ENCODE measurements at regions not wholly inside any gene's neighbourhood (a gene's known extent, or its start where the extent isn't known, plus 50 kb on each side); places are given as distances from the start of the nearest gene placed in this dataset.

GRCh38 chr13:21850013-21851006 is 179.4 kb downstream of the FGF9 start:
- DNase-seq (ENCODE audit: low read depth in 6 of 9, low spot score in 9 of 9), result no peak
- Histone ChIP-seq H3K9me3 (ENCODE audit: control insufficient read depth in 2 of 2, insufficient read depth in 1 of 2, low read length in 1 of 2) (no peaks in the 10 kb centered on the region), H3K27me3 (ENCODE audit: control insufficient read depth in 2 of 2, insufficient read depth in 1 of 2, low read length in 1 of 2) (no peaks in the 10 kb centered on the region), H3K27ac (ENCODE audit: low read depth in 1 of 2, low read length in 1 of 2) (no peak overlapping the region), H3K4me3 (ENCODE audit: low read length in 2 of 2) (no peak overlapping the region), H3K4me1 (ENCODE audit: control insufficient read depth in 2 of 2, insufficient read depth in 2 of 2, low read length in 2 of 2) (no peaks in the 10 kb centered on the region), H3K36me3 (ENCODE audit: control insufficient read depth in 2 of 2, insufficient read depth in 2 of 2, low read length in 1 of 2) (no peaks in the 10 kb centered on the region)
- 75% methylated on average over 11 of the region's 11 CpGs for WGBS

GRCh38 chr13:21852043-21852442 is 181.2 kb downstream of the FGF9 start:
- Histone ChIP-seq H3K9me3 (ENCODE audit: control insufficient read depth in 2 of 2, insufficient read depth in 1 of 2, low read length in 1 of 2) (no peaks in the 10 kb centered on the region), H3K4me1 (ENCODE audit: control insufficient read depth in 2 of 2, insufficient read depth in 2 of 2, low read length in 2 of 2) (no peaks in the 10 kb centered on the region), H3K27ac (ENCODE audit: low read depth in 1 of 2, low read length in 1 of 2) (no peak overlapping the region), H3K4me3 (ENCODE audit: low read length in 2 of 2) (no peak overlapping the region), H3K36me3 (ENCODE audit: control insufficient read depth in 2 of 2, insufficient read depth in 2 of 2, low read length in 1 of 2) (no peaks in the 10 kb centered on the region), H3K27me3 (ENCODE audit: control insufficient read depth in 2 of 2, insufficient read depth in 1 of 2, low read length in 1 of 2) (no peaks in the 10 kb centered on the region)
- 90% methylated on average over 1 of the region's 1 CpG for WGBS
- DNase-seq (ENCODE audit: low read depth in 6 of 9, low spot score in 9 of 9), result no peak

- WGBS, result 94% methylated on average over 1 of the region's 1 CpG
Observed at GRCh38 chr13:21853779-21854178, 182.9 kb downstream of the FGF9 start.

GRCh38 chr13:21868823-21869222 is 197.9 kb downstream of the FGF9 start:
- Histone ChIP-seq H3K27me3 (ENCODE audit: control insufficient read depth in 2 of 2, insufficient read depth in 1 of 2, low read length in 1 of 2) (no peaks in the 10 kb centered on the region), H3K4me3 (ENCODE audit: low read length in 2 of 2) (no peak overlapping the region), H3K36me3 (ENCODE audit: control insufficient read depth in 2 of 2, insufficient read depth in 2 of 2, low read length in 1 of 2) (no peaks in the 10 kb centered on the region), H3K4me1 (ENCODE audit: control insufficient read depth in 2 of 2, insufficient read depth in 2 of 2, low read length in 2 of 2) (no peaks in the 10 kb centered on the region), H3K9me3 (ENCODE audit: control insufficient read depth in 2 of 2, insufficient read depth in 1 of 2, low read length in 1 of 2) (no peaks in the 10 kb centered on the region), H3K27ac (ENCODE audit: low read depth in 1 of 2, low read length in 1 of 2) (no peak overlapping the region)
- DNase-seq (ENCODE audit: low read depth in 6 of 9, low spot score in 9 of 9), result no peak

More at GRCh38 chr13:21853779-21854178, 182.9 kb downstream of the FGF9 start:
- no peaks in the 10 kb centered on the region for H3K4me1 ChIP-seq (ENCODE audit: control insufficient read depth in 2 of 2, insufficient read depth in 2 of 2, low read length in 2 of 2)
- no peaks in the 10 kb centered on the region for H3K27me3 ChIP-seq (ENCODE audit: control insufficient read depth in 2 of 2, insufficient read depth in 1 of 2, low read length in 1 of 2)
- H3K27ac ChIP-seq (ENCODE audit: low read depth in 1 of 2, low read length in 1 of 2), result no peak overlapping the region
- DNase-seq (ENCODE audit: low read depth in 6 of 9, low spot score in 9 of 9), result no peak
- no peaks in the 10 kb centered on the region for H3K9me3 ChIP-seq (ENCODE audit: control insufficient read depth in 2 of 2, insufficient read depth in 1 of 2, low read length in 1 of 2)
- no peak overlapping the region for H3K4me3 ChIP-seq (ENCODE audit: low read length in 2 of 2)
- no peaks in the 10 kb centered on the region for H3K36me3 ChIP-seq (ENCODE audit: control insufficient read depth in 2 of 2, insufficient read depth in 2 of 2, low read length in 1 of 2)

- H3K27ac ChIP-seq (ENCODE audit: low read depth in 1 of 2, low read length in 1 of 2), result no peak overlapping the region
- no peaks in the 10 kb centered on the region for H3K4me1 ChIP-seq (ENCODE audit: control insufficient read depth in 2 of 2, insufficient read depth in 2 of 2, low read length in 2 of 2)
- no peaks in the 10 kb centered on the region for H3K27me3 ChIP-seq (ENCODE audit: control insufficient read depth in 2 of 2, insufficient read depth in 1 of 2, low read length in 1 of 2)
- no peaks in the 10 kb centered on the region for H3K9me3 ChIP-seq (ENCODE audit: control insufficient read depth in 2 of 2, insufficient read depth in 1 of 2, low read length in 1 of 2)
- DNase-seq (ENCODE audit: low read depth in 6 of 9, low spot score in 9 of 9), result no peak
- H3K4me3 ChIP-seq (ENCODE audit: low read length in 2 of 2), result no peak overlapping the region
- H3K36me3 ChIP-seq (ENCODE audit: control insufficient read depth in 2 of 2, insufficient read depth in 2 of 2, low read length in 1 of 2), result no peaks in the 10 kb centered on the region
- 87% methylated on average over 7 of the region's 7 CpGs for WGBS
Observed at GRCh38 chr13:21871382-21871781, 200.5 kb downstream of the FGF9 start.

- Histone ChIP-seq H3K27ac (ENCODE audit: low read depth in 1 of 2, low read length in 1 of 2) (no peak overlapping the region), H3K36me3 (ENCODE audit: control insufficient read depth in 2 of 2, insufficient read depth in 2 of 2, low read length in 1 of 2) (no peaks in the 10 kb centered on the region), H3K27me3 (ENCODE audit: control insufficient read depth in 2 of 2, insufficient read depth in 1 of 2, low read length in 1 of 2) (no peaks in the 10 kb centered on the region), H3K9me3 (ENCODE audit: control insufficient read depth in 2 of 2, insufficient read depth in 1 of 2, low read length in 1 of 2) (no peaks in the 10 kb centered on the region), H3K4me3 (ENCODE audit: low read length in 2 of 2) (no peak overlapping the region), H3K4me1 (ENCODE audit: control insufficient read depth in 2 of 2, insufficient read depth in 2 of 2, low read length in 2 of 2) (no peaks in the 10 kb centered on the region)
- no peak for DNase-seq (ENCODE audit: low read depth in 6 of 9, low spot score in 9 of 9)
- 83% methylated on average over 5 of the region's 5 CpGs for WGBS
Observed at GRCh38 chr13:21871919-21872318, 201.0 kb downstream of the FGF9 start.

- no peak overlapping the region for H3K4me3 ChIP-seq (ENCODE audit: low read length in 2 of 2)
- no peaks in the 10 kb centered on the region for H3K27me3 ChIP-seq (ENCODE audit: control insufficient read depth in 2 of 2, insufficient read depth in 1 of 2, low read length in 1 of 2)
- no peak overlapping the region for H3K27ac ChIP-seq (ENCODE audit: low read depth in 1 of 2, low read length in 1 of 2)
- no peaks in the 10 kb centered on the region for H3K4me1 ChIP-seq (ENCODE audit: control insufficient read depth in 2 of 2, insufficient read depth in 2 of 2, low read length in 2 of 2)
- H3K36me3 ChIP-seq (ENCODE audit: control insufficient read depth in 2 of 2, insufficient read depth in 2 of 2, low read length in 1 of 2), result no peaks in the 10 kb centered on the region
- WGBS, result 81% methylated on average over 5 of the region's 5 CpGs
- no peak for DNase-seq (ENCODE audit: low read depth in 6 of 9, low spot score in 9 of 9)
- H3K9me3 ChIP-seq (ENCODE audit: control insufficient read depth in 2 of 2, insufficient read depth in 1 of 2, low read length in 1 of 2), result no peaks in the 10 kb centered on the region
Observed at GRCh38 chr13:21872795-21873194, 201.9 kb downstream of the FGF9 start.

GRCh38 chr13:21875116-21875515 is 204.2 kb downstream of the FGF9 start:
- DNase-seq (ENCODE audit: low read depth in 6 of 9, low spot score in 9 of 9), result no peak
- no peak overlapping the region for H3K4me3 ChIP-seq (ENCODE audit: low read length in 2 of 2)
- H3K27ac ChIP-seq (ENCODE audit: low read depth in 1 of 2, low read length in 1 of 2), result no peak overlapping the region
- H3K9me3 ChIP-seq (ENCODE audit: control insufficient read depth in 2 of 2, insufficient read depth in 1 of 2, low read length in 1 of 2), result no peaks in the 10 kb centered on the region
- no peaks in the 10 kb centered on the region for H3K4me1 ChIP-seq (ENCODE audit: control insufficient read depth in 2 of 2, insufficient read depth in 2 of 2, low read length in 2 of 2)
- WGBS, result 81% methylated on average over 9 of the region's 9 CpGs
- no peaks in the 10 kb centered on the region for H3K36me3 ChIP-seq (ENCODE audit: control insufficient read depth in 2 of 2, insufficient read depth in 2 of 2, low read length in 1 of 2)
- no peaks in the 10 kb centered on the region for H3K27me3 ChIP-seq (ENCODE audit: control insufficient read depth in 2 of 2, insufficient read depth in 1 of 2, low read length in 1 of 2)

- H3K36me3 ChIP-seq (ENCODE audit: control insufficient read depth in 2 of 2, insufficient read depth in 2 of 2, low read length in 1 of 2), result no peaks in the 10 kb centered on the region
- WGBS, result 94% methylated on average over 8 of the region's 8 CpGs
- H3K4me1 ChIP-seq (ENCODE audit: control insufficient read depth in 2 of 2, insufficient read depth in 2 of 2, low read length in 2 of 2), result no peaks in the 10 kb centered on the region
- H3K9me3 ChIP-seq (ENCODE audit: control insufficient read depth in 2 of 2, insufficient read depth in 1 of 2, low read length in 1 of 2), result no peaks in the 10 kb centered on the region
- no peak overlapping the region for H3K27ac ChIP-seq (ENCODE audit: low read depth in 1 of 2, low read length in 1 of 2)
- no peak for DNase-seq (ENCODE audit: low read depth in 6 of 9, low spot score in 9 of 9)
- H3K27me3 ChIP-seq (ENCODE audit: control insufficient read depth in 2 of 2, insufficient read depth in 1 of 2, low read length in 1 of 2), result no peaks in the 10 kb centered on the region
- H3K4me3 ChIP-seq (ENCODE audit: low read length in 2 of 2), result no peak overlapping the region
Observed at GRCh38 chr13:21879263-21879914, 208.5 kb downstream of the FGF9 start.
